Esophagus mucosa (tissue), 1 donor: ENCODE measurements at regions not wholly inside any gene's neighbourhood (a gene's known extent, or its start where the extent isn't known, plus 50 kb on each side); places are given as distances from the start of the nearest gene placed in this dataset.

Experiments used
- ATAC-seq: fragments of 200-7000 bp; cut with Tn5 transposase; one replicate; pipeline ENCODE4 v1.9.1; 2020
- donor health status: DM: yes; HTN: yes; CAD: no.

- no peak for ATAC-seq
Measured at GRCh38 chr2:104638859-104639202, 215.1 kb upstream of the POU3F3 start.

- ATAC-seq = no peak
Measured at GRCh38 chr2:104641786-104642185, 212.1 kb upstream of the POU3F3 start.

GRCh38 chr2:104648376-104648775 is 205.5 kb upstream of the POU3F3 start:
- ATAC-seq = no peak

- ATAC-seq = no peak
Measured at GRCh38 chr2:104649866-104650265, 204.0 kb upstream of the POU3F3 start.

GRCh38 chr2:104650405-104650996 is 203.4 kb upstream of the POU3F3 start:
- no peak for ATAC-seq

GRCh38 chr2:104654811-104655210 is 199.1 kb upstream of the POU3F3 start:
- peak; percentile 48 for ATAC-seq

- no peak for ATAC-seq
Measured at GRCh38 chr2:104656571-104657163, 197.2 kb upstream of the POU3F3 start.

GRCh38 chr2:104658144-104658835 is 195.6 kb upstream of the POU3F3 start:
- ATAC-seq = peak; percentile 73

- no peak for ATAC-seq
Measured at GRCh38 chr2:104658904-104659591, 194.9 kb upstream of the POU3F3 start.

- ATAC-seq = no peak
Measured at GRCh38 chr2:104660991-104661390, 192.9 kb upstream of the POU3F3 start.

GRCh38 chr2:104664672-104665071 is 189.2 kb upstream of the POU3F3 start:
- no peak for ATAC-seq

GRCh38 chr2:104668631-104669030 is 185.3 kb upstream of the POU3F3 start:
- no peak for ATAC-seq

GRCh38 chr2:104673225-104673624 is 180.7 kb upstream of the POU3F3 start:
- ATAC-seq = no peak

GRCh38 chr2:104678181-104678580 is 175.7 kb upstream of the POU3F3 start:
- ATAC-seq = no peak

GRCh38 chr2:104685591-104685990 is 168.3 kb upstream of the POU3F3 start:
- no peak for ATAC-seq

GRCh38 chr2:104687147-104687546 is 166.8 kb upstream of the POU3F3 start:
- ATAC-seq = no peak

- ATAC-seq = no peak
Measured at GRCh38 chr2:104690255-104690984, 163.5 kb upstream of the POU3F3 start.

- ATAC-seq = no peak
Measured at GRCh38 chr2:104698276-104698675, 155.6 kb upstream of the POU3F3 start.

GRCh38 chr2:104701411-104701911 is 152.5 kb upstream of the POU3F3 start:
- no peak for ATAC-seq

GRCh38 chr2:104702031-104702850 is 151.7 kb upstream of the POU3F3 start:
- ATAC-seq = no peak

GRCh38 chr2:104703669-104704068 is 150.2 kb upstream of the POU3F3 start:
- no peak for ATAC-seq
